Activated CD8-positive, alpha-beta memory T cell treated with anti-CD3 and anti-CD28 coated beads, Interleukin-2, amount 10 ng/mL, durations not matched to agents 7 days and 5 days (primary cell): ENCODE measurements at regions not wholly inside any gene's neighbourhood (a gene's known extent, or its start where the extent isn't known, plus 50 kb on each side); places are given as distances from the start of the nearest gene placed in this dataset. TPM values are rescaled to one million over a fixed set of nuclear protein-coding genes. Genes with fewer than 3 reads are reported as not detected.

Experiments
- microRNA-seq: library from miRNA; unstranded; fragments of <30 nt; microRNA quantifications from one replicate; pipeline ENCODE4 v1.2.0, GENCODE V29; 2022

Small RNA genes lying in the stretch of these regions (microRNA-seq; reads per million reads assigned to microRNA genes)
- gene MIR3680-1, result not detected
